PC-9 (cell line): ENCODE measurements at regions not wholly inside any gene's neighbourhood (a gene's known extent, or its start where the extent isn't known, plus 50 kb on each side); places are given as distances from the start of the nearest gene placed in this dataset.
A peak's percentile ranks its signal among the peaks of the same experiment; 100 is the strongest.

Source experiments
- BruUV-seq: library from RNA; stranded (reverse); fragments of 400-500 nt; replicated peaks from 2 replicates; lab custom pipeline; 2021; lab: Mats Ljungman, UMichigan
- CTCF ChIA-PET: fragments of 300-600 bp; sonication (Branson Sonifier 250); formaldehyde crosslinking; loops from one replicate; lab custom pipeline; 2022; ENCODE audit warnings: antibody characterized with exemption; lab: Charles Lee
- POLR2A ChIA-PET: fragments of 300-600 bp; sonication (Branson Sonifier 250); formaldehyde crosslinking; loops from one replicate; lab custom pipeline; 2022; ENCODE audit warnings: antibody characterized with exemption; ENCODE audit not compliant: unreplicated experiment; lab: Charles Lee
- DNase-seq, 2 experiments: peaks; one replicate each; pipeline versions ENCODE4 v3.0.0 to v3.0.0-alpha.2; 2015 to 2022; ENCODE audit warnings: mixed read lengths in 1 of 2
- H2AFZ ChIP-seq: fragments of 200-600 bp; sonication (generic); 2 replicates; pipeline ENCODE4 v1.8.1; 2017; ENCODE audit warnings: antibody characterized with exemption
- H3F3A ChIP-seq: fragments of 200-600 bp; sonication (generic); 2 replicates; pipeline ENCODE4 v1.8.1; 2017; ENCODE audit warnings: antibody characterized with exemption, mild to moderate bottlenecking, low read depth; ENCODE audit not compliant: insufficient read depth
- H3K27ac ChIP-seq: fragments of 200-600 bp; sonication (generic); 2 replicates; pipeline ENCODE4 v1.6.1; 2016; ENCODE audit warnings: mixed run types
- H3K27me3 ChIP-seq: fragments of 200-600 bp; sonication (generic); 2 replicates; pipeline ENCODE4 v1.6.1; 2016; ENCODE audit warnings: low read depth, mixed run types; ENCODE audit not compliant: insufficient read depth
- H3K36me3 ChIP-seq: fragments of 200-600 bp; sonication (generic); 2 replicates; pipeline ENCODE4 v1.6.1; 2016; ENCODE audit warnings: low read depth, mixed run types
- H3K4me1 ChIP-seq: fragments of 200-600 bp; sonication (generic); replicated peaks from 2 replicates; pipeline ENCODE4 v1.6.1; 2016; ENCODE audit warnings: mixed run types; ENCODE audit not compliant: insufficient read depth
- H3K4me2 ChIP-seq: fragments of 200-600 bp; sonication (generic); 2 replicates; pipeline ENCODE4 v1.6.1; 2017; ENCODE audit warnings: mixed run types
- H3K4me3 ChIP-seq: fragments of 200-600 bp; sonication (generic); 2 replicates; pipeline ENCODE4 v1.6.1; 2016; ENCODE audit warnings: mixed run types
- H3K79me2 ChIP-seq: fragments of 200-600 bp; sonication (generic); 2 replicates; pipeline ENCODE4 v1.6.1; 2017; ENCODE audit warnings: low read depth, mixed run types
- H3K9me2 ChIP-seq: fragments of 200-600 bp; sonication (generic); 2 replicates; pipeline ENCODE4 v1.8.1; 2017; ENCODE audit warnings: mild to moderate bottlenecking; ENCODE audit not compliant: insufficient read depth
- H3K9me3 ChIP-seq: fragments of 200-600 bp; sonication (generic); 2 replicates; pipeline ENCODE4 v1.8.1; 2016; ENCODE audit warnings: low read depth; ENCODE audit not compliant: insufficient read depth
- H4K20me1 ChIP-seq: fragments of 200-600 bp; sonication (generic); 2 replicates; pipeline ENCODE4 v1.8.1; 2017; ENCODE audit not compliant: insufficient read depth
- EZH2 ChIP-seq: fragments of 200-600 bp; sonication (generic); IDR thresholded peaks from 2 replicates; pipeline ENCODE4 v1.8.0; 2017; ENCODE audit warnings: antibody characterized with exemption, low read depth
- intact Hi-C: fragments of 100-400 bp; cut with micrococcal nuclease; formaldehyde crosslinking; loops from one replicate; pipeline ENCODE4 v1.10.0; 2022; ENCODE audit not compliant: unreplicated experiment
- TF ChIP-seq, protein P1 (sequence below): fragments of 200-600 bp; sonication (generic); conservative IDR thresholded peaks from 2 replicates; pipeline ENCODE4 v1.6.1; 2017; ENCODE audit warnings: mixed run types, antibody characterized with exemption, mild to moderate bottlenecking, moderate library complexity

DNA sequence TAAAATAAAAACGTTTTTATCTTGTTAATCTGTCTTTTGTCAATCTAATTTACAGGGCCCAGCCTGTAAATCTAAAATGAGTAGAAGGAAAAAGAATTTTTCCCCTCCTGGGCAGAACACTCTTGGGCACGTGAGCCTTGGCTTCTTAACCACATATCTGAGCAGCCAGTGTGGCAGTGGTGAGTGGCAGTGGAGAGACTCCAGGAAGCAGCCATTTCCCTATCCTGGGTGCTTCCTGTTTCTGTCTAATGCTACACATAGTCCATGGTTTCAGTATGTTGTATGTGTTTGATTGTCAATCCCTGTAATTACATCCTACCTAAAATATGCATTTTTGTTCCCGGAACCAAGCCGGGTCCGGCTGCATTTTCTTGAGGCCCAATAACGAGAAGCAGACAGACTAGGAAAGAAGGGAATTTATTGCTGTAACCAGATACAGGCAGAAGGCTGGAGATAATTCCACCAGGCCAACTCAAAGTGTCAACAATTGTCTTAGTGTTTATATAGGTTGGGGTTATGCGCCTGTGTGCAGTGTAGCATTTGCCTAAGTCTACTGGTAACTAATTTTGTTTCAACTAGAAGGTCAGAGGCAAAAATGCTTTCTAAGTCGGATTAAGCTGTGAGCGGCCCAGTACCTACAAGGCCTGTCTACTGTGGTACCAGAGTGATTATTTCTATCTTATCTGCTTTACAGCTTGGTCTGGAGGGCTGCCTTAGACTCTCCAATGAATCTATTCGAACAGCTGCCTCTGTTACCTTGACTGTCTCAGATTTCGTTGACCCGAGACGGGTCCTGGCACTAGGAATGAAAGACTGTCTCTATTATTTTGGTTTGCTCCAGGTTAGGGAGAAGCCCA lies 82.4 kb upstream of the RESF1 start:
- H3K9me2 ChIP-seq = no peaks in the 10 kb centered on the region
- no peaks in the 10 kb centered on the region for H4K20me1 ChIP-seq
- intact Hi-C loops = no loop called here
- TF ChIP-seq EZH2 = no peak
- TF ChIP-seq, protein P1, sequence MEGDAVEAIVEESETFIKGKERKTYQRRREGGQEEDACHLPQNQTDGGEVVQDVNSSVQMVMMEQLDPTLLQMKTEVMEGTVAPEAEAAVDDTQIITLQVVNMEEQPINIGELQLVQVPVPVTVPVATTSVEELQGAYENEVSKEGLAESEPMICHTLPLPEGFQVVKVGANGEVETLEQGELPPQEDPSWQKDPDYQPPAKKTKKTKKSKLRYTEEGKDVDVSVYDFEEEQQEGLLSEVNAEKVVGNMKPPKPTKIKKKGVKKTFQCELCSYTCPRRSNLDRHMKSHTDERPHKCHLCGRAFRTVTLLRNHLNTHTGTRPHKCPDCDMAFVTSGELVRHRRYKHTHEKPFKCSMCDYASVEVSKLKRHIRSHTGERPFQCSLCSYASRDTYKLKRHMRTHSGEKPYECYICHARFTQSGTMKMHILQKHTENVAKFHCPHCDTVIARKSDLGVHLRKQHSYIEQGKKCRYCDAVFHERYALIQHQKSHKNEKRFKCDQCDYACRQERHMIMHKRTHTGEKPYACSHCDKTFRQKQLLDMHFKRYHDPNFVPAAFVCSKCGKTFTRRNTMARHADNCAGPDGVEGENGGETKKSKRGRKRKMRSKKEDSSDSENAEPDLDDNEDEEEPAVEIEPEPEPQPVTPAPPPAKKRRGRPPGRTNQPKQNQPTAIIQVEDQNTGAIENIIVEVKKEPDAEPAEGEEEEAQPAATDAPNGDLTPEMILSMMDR = no peak
- BruUV-seq = no TSS peak
- H3K4me1 ChIP-seq = no peaks in the 10 kb centered on the region
- ChIA-PET POLR2A (no interaction called here), CTCF (no interaction called here)
- H3K27ac ChIP-seq = no peak overlapping the region
- H3K4me2 ChIP-seq = no peak overlapping the region
- H3K4me3 ChIP-seq = no peak overlapping the region
- DNase-seq = no peak
- no peak overlapping the region for H2AFZ ChIP-seq
- no peaks in the 10 kb centered on the region for H3K27me3 ChIP-seq
- H3K9me3 ChIP-seq = no peaks in the 10 kb centered on the region
- no peaks in the 10 kb centered on the region for H3K79me2 ChIP-seq
- H3K36me3 ChIP-seq = no peaks in the 10 kb centered on the region
- H3F3A ChIP-seq = no peaks in the 10 kb centered on the region

DNA sequence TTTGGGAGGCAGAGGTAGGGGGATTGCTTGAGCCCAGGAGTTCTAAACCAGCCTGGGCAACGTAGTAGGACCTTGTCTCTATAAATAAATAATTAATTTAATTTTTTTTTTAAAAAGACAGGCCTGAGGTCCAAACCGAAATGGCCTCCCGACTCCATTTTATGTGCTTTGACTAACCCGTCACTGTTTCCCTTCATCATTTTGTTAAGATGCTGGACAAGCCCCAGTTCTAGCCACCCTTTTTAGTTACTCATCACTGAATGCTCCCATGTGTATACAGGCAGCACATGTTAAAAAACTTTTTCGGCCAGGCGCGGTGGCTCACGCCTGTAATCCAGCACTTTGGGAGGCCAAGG lies 83.6 kb upstream of the RESF1 start:
- H2AFZ ChIP-seq = no peak overlapping the region
- H4K20me1 ChIP-seq = no peaks in the 10 kb centered on the region
- no peaks in the 10 kb centered on the region for H3K27me3 ChIP-seq
- intact Hi-C loops = no loop called here
- no TSS peak for BruUV-seq
- H3K36me3 ChIP-seq = no peaks in the 10 kb centered on the region
- ChIA-PET CTCF (no interaction called here), POLR2A (no interaction called here)
- no peak overlapping the region for H3K4me2 ChIP-seq
- H3K9me2 ChIP-seq = no peaks in the 10 kb centered on the region
- no peak for TF ChIP-seq EZH2
- TF ChIP-seq, protein P1 = no peak
- no peaks in the 10 kb centered on the region for H3K9me3 ChIP-seq
- H3K79me2 ChIP-seq = no peaks in the 10 kb centered on the region
- no peak overlapping the region for H3K4me3 ChIP-seq
- H3K4me1 ChIP-seq = no peaks in the 10 kb centered on the region
- DNase-seq = no peak
- no peaks in the 10 kb centered on the region for H3F3A ChIP-seq
- no peak overlapping the region for H3K27ac ChIP-seq

DNA sequence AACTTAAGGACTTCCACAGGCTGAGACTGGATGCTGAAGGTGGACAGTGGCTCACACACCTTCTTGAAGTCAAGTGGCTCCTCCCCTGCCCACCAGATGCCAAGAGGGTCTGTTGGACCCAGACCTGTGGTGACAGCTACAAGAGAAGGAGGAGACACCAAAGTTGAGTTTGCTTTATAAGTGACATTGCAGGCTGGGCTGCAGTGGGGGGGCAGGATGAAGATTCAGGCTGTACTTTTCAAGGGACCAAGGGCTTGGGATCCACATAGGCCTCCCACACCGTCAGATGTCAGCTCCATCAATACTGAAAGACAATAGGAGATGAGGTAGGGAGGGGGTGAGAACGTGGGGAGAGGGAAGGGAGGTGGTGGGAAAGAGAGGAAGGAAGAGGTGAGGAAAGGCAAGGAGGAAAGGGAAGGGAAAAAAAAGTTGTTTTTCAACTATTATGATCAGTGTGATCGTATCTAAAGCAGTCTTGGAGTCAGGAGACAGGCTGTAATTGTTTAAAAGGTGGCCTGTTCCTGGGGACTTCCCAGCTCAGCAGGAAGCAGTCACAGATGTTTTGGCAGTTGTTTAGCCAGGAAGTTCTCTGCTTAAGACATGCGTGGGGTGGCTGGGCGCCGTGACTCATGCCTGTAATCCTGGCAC lies 84.1 kb upstream of the RESF1 start:
- Histone ChIP-seq H3K4me1 (no peaks in the 10 kb centered on the region), H3K4me3 (no peak overlapping the region), H4K20me1 (no peaks in the 10 kb centered on the region), H3K4me2 (no peak overlapping the region), H3K9me2 (no peaks in the 10 kb centered on the region), H3K79me2 (no peaks in the 10 kb centered on the region), H3K27ac (no peak overlapping the region), H3K36me3 (no peaks in the 10 kb centered on the region), H2AFZ (no peak overlapping the region), H3F3A (no peaks in the 10 kb centered on the region), H3K27me3 (no peaks in the 10 kb centered on the region), H3K9me3 (no peaks in the 10 kb centered on the region)
- no TSS peak for BruUV-seq
- CTCF ChIA-PET = interaction anchor here (0.7 kb wide), 2 partner anchors 37 to 71 kb away, joined by 3 to 9 read pairs; no protein-coding TSS in a partner anchor
- TF ChIP-seq EZH2 = no peak
- TF ChIP-seq, protein P1 = no peak
- POLR2A ChIA-PET = interaction anchor here (0.6 kb wide), 1 partner anchor 36 kb away, joined by 6 read pairs; no protein-coding TSS in a partner anchor
- intact Hi-C loops = no loop called here
- peak in 1 of 2 experiments; percentile 13 for DNase-seq
